ENCODE measurements at regions not wholly inside any gene's neighbourhood (a gene's known extent, or its start where the extent isn't known, plus 50 kb on each side); places are given as distances from the start of the nearest gene placed in this dataset.

- TF ChIP-seq NFIX (CRISPR knock-in tag; IDR thresholded peaks at IDR 0.05; ENCODE audit: low read depth): no peak
- TF ChIP-seq, protein P1, sequence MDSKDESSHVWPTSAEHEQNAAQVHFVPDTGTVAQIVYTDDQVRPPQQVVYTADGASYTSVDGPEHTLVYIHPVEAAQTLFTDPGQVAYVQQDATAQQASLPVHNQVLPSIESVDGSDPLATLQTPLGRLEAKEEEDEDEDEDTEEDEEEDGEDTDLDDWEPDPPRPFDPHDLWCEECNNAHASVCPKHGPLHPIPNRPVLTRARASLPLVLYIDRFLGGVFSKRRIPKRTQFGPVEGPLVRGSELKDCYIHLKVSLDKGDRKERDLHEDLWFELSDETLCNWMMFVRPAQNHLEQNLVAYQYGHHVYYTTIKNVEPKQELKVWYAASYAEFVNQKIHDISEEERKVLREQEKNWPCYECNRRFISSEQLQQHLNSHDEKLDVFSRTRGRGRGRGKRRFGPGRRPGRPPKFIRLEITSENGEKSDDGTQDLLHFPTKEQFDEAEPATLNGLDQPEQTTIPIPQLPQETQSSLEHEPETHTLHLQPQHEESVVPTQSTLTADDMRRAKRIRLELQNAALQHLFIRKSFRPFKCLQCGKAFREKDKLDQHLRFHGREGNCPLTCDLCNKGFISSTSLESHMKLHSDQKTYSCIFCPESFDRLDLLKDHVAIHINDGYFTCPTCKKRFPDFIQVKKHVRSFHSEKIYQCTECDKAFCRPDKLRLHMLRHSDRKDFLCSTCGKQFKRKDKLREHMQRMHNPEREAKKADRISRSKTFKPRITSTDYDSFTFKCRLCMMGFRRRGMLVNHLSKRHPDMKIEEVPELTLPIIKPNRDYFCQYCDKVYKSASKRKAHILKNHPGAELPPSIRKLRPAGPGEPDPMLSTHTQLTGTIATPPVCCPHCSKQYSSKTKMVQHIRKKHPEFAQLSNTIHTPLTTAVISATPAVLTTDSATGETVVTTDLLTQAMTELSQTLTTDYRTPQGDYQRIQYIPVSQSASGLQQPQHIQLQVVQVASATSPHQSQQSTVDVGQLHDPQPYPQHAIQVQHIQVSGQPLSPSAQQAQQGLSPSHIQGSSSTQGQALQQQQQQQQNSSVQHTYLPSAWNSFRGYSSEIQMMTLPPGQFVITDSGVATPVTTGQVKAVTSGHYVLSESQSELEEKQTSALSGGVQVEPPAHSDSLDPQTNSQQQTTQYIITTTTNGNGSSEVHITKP (IDR thresholded peaks at IDR 0.05; ENCODE audit: partially characterized antibody): no peak
- no peak for TF ChIP-seq MYC (IDR thresholded peaks at IDR 0.05; ENCODE audit: low read depth, low read length)
- TF ChIP-seq MYC (CRISPR knock-in tag; IDR thresholded peaks at IDR 0.05; ENCODE audit: borderline replicate concordance, low read depth): no peak
- no peak for TF ChIP-seq CTCF (IDR thresholded peaks at IDR 0.05 in 2 of 3, conservative IDR thresholded peaks at IDR 0.05 in 1 of 3; ENCODE audit: insufficient read depth in 2 of 3, low read depth in 1 of 3, low read length in 3 of 3)
- no peak for TF ChIP-seq PTBP1 (IDR thresholded peaks at IDR 0.05; ENCODE audit: low read depth, low read length)
- no peak for TF ChIP-seq RB1 (IDR thresholded peaks at IDR 0.05; ENCODE audit: low read depth)
- no peak for TF ChIP-seq GATAD2A (IDR thresholded peaks at IDR 0.05)
- no peak for TF ChIP-seq ZNF23 (CRISPR knock-in tag; IDR thresholded peaks at IDR 0.05)
- TF ChIP-seq ZNF589 (CRISPR knock-in tag; IDR thresholded peaks at IDR 0.05; ENCODE audit: low read depth): no peak
- TF ChIP-seq, protein P2, sequence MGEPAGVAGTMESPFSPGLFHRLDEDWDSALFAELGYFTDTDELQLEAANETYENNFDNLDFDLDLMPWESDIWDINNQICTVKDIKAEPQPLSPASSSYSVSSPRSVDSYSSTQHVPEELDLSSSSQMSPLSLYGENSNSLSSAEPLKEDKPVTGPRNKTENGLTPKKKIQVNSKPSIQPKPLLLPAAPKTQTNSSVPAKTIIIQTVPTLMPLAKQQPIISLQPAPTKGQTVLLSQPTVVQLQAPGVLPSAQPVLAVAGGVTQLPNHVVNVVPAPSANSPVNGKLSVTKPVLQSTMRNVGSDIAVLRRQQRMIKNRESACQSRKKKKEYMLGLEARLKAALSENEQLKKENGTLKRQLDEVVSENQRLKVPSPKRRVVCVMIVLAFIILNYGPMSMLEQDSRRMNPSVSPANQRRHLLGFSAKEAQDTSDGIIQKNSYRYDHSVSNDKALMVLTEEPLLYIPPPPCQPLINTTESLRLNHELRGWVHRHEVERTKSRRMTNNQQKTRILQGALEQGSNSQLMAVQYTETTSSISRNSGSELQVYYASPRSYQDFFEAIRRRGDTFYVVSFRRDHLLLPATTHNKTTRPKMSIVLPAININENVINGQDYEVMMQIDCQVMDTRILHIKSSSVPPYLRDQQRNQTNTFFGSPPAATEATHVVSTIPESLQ (CRISPR knock-in tag; IDR thresholded peaks at IDR 0.05): no peak
- TF ChIP-seq NBN (IDR thresholded peaks at IDR 0.05; ENCODE audit: low read depth): no peak
Measured at GRCh38 chr15:35867356-35867755, 321.4 kb upstream of the DPH6 start.
